HFF-Myc (cell line): ENCODE measurements at regions not wholly inside any gene's neighbourhood (a gene's known extent, or its start where the extent isn't known, plus 50 kb on each side); places are given as distances from the start of the nearest gene placed in this dataset.

ENCODE experiments used
- DNase-seq: peaks from one replicate; pipeline ENCODE4 v3.0.0-alpha.2; 2011; ENCODE audit warnings: low read depth; ENCODE audit errors: extremely low read depth
- H3K4me3 ChIP-seq: replicated peaks from 2 replicates; pipeline ENCODE4 v1.5.1; 2011; ENCODE audit warnings: low read depth, mild to moderate bottlenecking, control low read depth, low read length
- TF ChIP-seq, protein P1 (sequence below): IDR thresholded peaks from 2 replicates; pipeline ENCODE4 v1.5.1; 2012; ENCODE audit warnings: mild to moderate bottlenecking, low read depth, low read length, control low read depth; ENCODE audit errors: missing control alignments

DNA sequence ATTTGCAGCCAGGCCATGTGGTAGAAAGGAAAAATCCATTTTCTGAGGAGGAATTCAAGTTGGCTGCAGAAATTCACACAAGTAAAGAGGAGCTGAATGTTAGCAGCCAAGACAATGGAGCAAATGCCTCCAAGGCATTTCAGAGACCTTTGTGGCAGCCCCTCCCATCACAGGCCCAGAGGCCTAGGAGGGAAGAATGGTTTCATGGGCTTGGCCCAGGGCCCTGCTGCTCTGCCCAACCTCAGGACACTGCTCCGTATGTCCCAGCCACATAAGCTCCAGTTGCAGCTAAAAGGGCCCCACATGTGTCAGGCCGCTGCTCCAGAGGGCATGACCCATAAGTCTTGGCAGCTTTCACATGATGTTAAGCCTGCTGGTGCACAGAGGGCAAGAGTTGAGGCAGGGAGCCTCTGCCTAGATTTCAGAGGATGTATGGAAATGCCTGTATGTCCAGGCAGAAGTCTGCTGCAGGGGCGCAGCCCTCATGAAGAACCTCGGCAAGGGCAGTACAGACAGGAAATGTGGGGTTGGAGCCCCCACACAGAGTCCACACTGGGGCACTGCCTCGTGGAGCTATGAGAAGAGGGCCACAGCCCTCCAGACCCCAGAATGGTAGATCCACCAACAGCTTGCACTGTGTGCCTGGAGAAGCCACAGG lies 144.2 kb upstream of the EPB41L4A start:
- no peak for DNase-seq
- TF ChIP-seq, protein P1, sequence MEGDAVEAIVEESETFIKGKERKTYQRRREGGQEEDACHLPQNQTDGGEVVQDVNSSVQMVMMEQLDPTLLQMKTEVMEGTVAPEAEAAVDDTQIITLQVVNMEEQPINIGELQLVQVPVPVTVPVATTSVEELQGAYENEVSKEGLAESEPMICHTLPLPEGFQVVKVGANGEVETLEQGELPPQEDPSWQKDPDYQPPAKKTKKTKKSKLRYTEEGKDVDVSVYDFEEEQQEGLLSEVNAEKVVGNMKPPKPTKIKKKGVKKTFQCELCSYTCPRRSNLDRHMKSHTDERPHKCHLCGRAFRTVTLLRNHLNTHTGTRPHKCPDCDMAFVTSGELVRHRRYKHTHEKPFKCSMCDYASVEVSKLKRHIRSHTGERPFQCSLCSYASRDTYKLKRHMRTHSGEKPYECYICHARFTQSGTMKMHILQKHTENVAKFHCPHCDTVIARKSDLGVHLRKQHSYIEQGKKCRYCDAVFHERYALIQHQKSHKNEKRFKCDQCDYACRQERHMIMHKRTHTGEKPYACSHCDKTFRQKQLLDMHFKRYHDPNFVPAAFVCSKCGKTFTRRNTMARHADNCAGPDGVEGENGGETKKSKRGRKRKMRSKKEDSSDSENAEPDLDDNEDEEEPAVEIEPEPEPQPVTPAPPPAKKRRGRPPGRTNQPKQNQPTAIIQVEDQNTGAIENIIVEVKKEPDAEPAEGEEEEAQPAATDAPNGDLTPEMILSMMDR, result no peak
- H3K4me3 ChIP-seq, result no peak overlapping the region

DNA sequence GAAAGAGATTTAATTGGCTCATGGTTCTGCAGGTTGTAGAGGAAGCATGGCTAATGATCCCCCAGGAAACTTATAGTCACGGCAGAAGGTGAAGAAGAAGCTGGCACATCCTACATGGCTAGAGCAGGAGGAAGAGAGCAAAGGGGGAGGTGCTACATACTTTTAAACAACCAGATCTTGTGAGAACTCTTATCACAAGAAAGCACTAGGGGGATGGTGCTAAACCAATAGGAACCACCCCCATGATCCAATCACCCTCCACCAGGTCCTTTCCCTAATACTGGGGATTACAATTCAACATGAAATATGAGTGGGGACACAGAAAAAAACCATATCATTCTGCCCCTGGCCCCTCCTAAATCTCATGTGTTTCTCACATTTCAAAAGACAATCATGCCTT lies 147.2 kb upstream of the EPB41L4A start:
- DNase-seq, result no peak
- TF ChIP-seq, protein P1, result no peak
- no peak overlapping the region for H3K4me3 ChIP-seq

DNA sequence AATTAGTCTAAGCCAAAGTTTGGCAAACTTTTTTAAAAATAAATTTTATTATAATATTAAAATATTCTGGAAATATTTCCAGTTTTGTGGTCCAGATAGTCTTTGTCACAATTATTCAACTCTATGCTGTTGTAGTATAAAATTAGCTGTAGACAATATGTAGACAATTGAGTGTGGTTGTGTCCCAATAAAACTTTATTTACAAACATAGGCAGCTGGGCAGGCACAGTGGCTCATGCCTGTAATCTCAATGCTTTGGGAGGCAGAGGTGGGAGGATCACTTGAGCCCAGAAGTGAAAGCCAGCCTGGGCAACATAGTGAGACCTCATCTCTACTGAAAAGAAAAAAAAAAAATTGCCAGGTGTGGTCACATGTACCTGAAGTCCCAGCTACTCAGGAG lies 150.5 kb upstream of the EPB41L4A start:
- DNase-seq, result no peak
- H3K4me3 ChIP-seq, result no peak overlapping the region
- TF ChIP-seq, protein P1, result no peak

DNA sequence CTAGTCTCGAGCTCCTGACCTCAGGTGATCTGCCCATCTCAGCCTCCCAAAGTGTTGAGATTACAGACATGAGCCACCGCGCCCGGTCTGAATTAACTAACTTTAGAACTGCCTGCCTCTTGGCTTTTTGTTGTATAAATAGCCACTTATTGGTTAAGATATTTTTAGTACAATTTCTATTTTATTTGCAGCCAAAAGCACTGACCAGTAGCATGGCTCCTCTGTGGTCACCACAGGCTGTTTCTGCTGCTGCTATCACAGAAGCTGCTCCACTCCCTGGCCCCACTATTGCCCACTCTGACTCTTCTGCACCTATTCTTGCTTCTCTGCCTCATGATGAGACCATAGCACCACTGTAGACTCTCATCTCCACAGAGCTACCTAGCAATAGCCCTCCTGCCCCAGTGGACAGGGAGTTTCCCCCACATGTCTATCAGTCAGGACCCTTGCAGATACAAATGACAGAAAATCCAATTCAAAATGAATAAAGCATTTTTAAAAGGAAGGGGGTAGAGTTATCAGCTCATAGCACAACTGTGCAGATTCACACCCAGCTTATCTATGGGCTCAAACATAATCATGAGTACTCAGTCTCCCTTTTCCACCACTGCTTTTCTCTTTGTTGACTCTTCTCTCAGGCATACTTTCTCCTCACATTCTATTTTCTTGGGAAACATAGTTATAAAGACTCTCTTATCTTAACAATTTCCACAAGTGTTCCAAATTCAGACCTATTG lies 151.8 kb upstream of the EPB41L4A start:
- no peak for DNase-seq
- no peak overlapping the region for H3K4me3 ChIP-seq
- TF ChIP-seq, protein P1, result no peak

DNA sequence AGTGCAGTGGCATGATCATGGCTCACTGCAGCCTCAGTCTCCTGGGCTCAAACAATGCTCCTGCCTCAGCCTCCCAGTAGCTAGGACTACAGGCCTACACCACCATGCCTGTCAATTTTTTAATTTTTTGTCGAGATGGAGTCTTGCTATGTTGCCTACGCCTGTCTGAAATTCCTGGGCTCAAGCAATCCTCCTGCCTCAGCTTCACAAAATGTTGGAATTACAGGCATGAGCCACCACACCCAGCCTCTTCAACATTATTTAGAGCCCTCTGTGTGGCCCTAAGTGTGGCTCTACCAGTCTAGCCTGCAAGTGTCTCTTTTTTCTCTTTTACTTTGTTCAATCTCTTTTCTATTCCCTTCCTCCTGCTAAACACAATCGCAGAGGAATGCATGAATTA lies 154.4 kb upstream of the EPB41L4A start:
- H3K4me3 ChIP-seq, result no peak overlapping the region
- no peak for DNase-seq
- TF ChIP-seq, protein P1, result no peak

DNA sequence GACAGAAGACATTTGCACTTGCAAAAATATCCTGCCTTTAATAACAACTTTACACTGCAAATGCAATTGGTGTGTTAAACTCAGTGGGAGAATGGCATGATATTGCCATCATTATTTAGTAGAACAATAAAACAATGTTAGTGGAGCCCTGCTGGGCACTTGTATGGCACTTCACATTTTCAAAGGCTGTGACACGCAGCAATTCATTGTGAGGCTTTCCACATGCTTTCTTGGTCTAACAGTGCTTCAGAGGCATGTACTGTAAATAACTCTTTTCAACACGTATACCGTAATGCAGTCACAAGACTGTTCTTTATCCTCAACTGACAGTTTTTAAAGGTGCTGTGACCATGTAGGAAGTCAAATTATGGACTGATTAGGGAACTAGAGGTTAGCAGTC lies 155.5 kb upstream of the EPB41L4A start:
- TF ChIP-seq, protein P1, result no peak
- H3K4me3 ChIP-seq, result no peak overlapping the region
- DNase-seq, result no peak
